Activated CD8-positive, alpha-beta memory T cell treated with anti-CD3 and anti-CD28 coated beads for 36 hours (primary cell): ENCODE measurements at regions not wholly inside any gene's neighbourhood (a gene's known extent, or its start where the extent isn't known, plus 50 kb on each side); places are given as distances from the start of the nearest gene placed in this dataset.

ENCODE experiments used
- CTCF ChIA-PET: fragments of 350-600 bp; sonication (Branson Sonifier 250); formaldehyde crosslinking; loops from one replicate; lab custom pipeline; 2021; ENCODE audit warnings: antibody characterized with exemption; lab: Charles Lee
- POLR2A ChIA-PET: fragments of 350-600 bp; sonication (Branson Sonifier 250); formaldehyde crosslinking; loops from one replicate; lab custom pipeline; 2021; ENCODE audit warnings: antibody characterized with exemption; lab: Charles Lee

- POLR2A ChIA-PET: no interaction called here
These were observed 459.2 kb downstream of the RNF144B start for GRCh38 chr6:18846327-18846726.

GRCh38 chr6:18861204-18861603 lies 474.1 kb downstream of the RNF144B start:
- ChIA-PET POLR2A (no interaction called here), CTCF (no interaction called here)

More at GRCh38 chr6:18846327-18846726, 459.2 kb downstream of the RNF144B start:
- CTCF ChIA-PET: no interaction called here

- ChIA-PET CTCF (no interaction called here), POLR2A (no interaction called here)
These were observed 496.1 kb downstream of the RNF144B start for GRCh38 chr6:18883268-18883667.

- POLR2A ChIA-PET: no interaction called here
- CTCF ChIA-PET: no interaction called here
These were observed 496.7 kb downstream of the RNF144B start for GRCh38 chr6:18883851-18884250.

GRCh38 chr6:18893540-18894269 lies 506.6 kb downstream of the RNF144B start:
- POLR2A ChIA-PET: no interaction called here
- CTCF ChIA-PET: no interaction called here

GRCh38 chr6:18897350-18897749 lies 510.2 kb downstream of the RNF144B start:
- ChIA-PET CTCF (no interaction called here), POLR2A (no interaction called here)

- ChIA-PET CTCF (no interaction called here), POLR2A (no interaction called here)
These were observed 517.5 kb downstream of the RNF144B start for GRCh38 chr6:18904681-18905080.

GRCh38 chr6:18920701-18921100 lies 533.6 kb downstream of the RNF144B start:
- ChIA-PET POLR2A (no interaction called here), CTCF (no interaction called here)

GRCh38 chr6:18931086-18931485 lies 543.9 kb downstream of the RNF144B start:
- ChIA-PET CTCF (no interaction called here), POLR2A (no interaction called here)

GRCh38 chr6:18958146-18958545 lies 571.0 kb downstream of the RNF144B start:
- POLR2A ChIA-PET: no interaction called here
- CTCF ChIA-PET: no interaction called here

- ChIA-PET POLR2A (no interaction called here), CTCF (no interaction called here)
These were observed 574.4 kb downstream of the RNF144B start for GRCh38 chr6:18961566-18961965.

GRCh38 chr6:18962361-18962905 lies 575.3 kb downstream of the RNF144B start:
- CTCF ChIA-PET: no interaction called here
- POLR2A ChIA-PET: no interaction called here

GRCh38 chr6:18963439-18963838 lies 576.3 kb downstream of the RNF144B start:
- CTCF ChIA-PET: no interaction called here

GRCh38 chr6:18973251-18973650 lies 586.1 kb downstream of the RNF144B start:
- ChIA-PET CTCF (no interaction called here), POLR2A (no interaction called here)

More at GRCh38 chr6:18963439-18963838, 576.3 kb downstream of the RNF144B start:
- POLR2A ChIA-PET: no interaction called here

- CTCF ChIA-PET: no interaction called here
These were observed 588.9 kb downstream of the RNF144B start for GRCh38 chr6:18976091-18976490.

GRCh38 chr6:18976966-18977365 lies 589.8 kb downstream of the RNF144B start:
- POLR2A ChIA-PET: no interaction called here
- CTCF ChIA-PET: no interaction called here

More at GRCh38 chr6:18976091-18976490, 588.9 kb downstream of the RNF144B start:
- POLR2A ChIA-PET: no interaction called here

GRCh38 chr6:18978337-18979128 lies 591.4 kb downstream of the RNF144B start:
- CTCF ChIA-PET: no interaction called here
- POLR2A ChIA-PET: no interaction called here

GRCh38 chr6:18985061-18985460 lies 597.9 kb downstream of the RNF144B start:
- CTCF ChIA-PET: no interaction called here
- POLR2A ChIA-PET: no interaction called here

- ChIA-PET POLR2A (no interaction called here), CTCF (no interaction called here)
These were observed 598.8 kb downstream of the RNF144B start for GRCh38 chr6:18985996-18986395.

- CTCF ChIA-PET: no interaction called here
- POLR2A ChIA-PET: no interaction called here
These were observed 601.5 kb downstream of the RNF144B start for GRCh38 chr6:18988636-18989035.
